Medulla oblongata (tissue), 1 donor: ENCODE measurements at regions not wholly inside any gene's neighbourhood (a gene's known extent, or its start where the extent isn't known, plus 50 kb on each side); places are given as distances from the start of the nearest gene placed in this dataset.

Experiments
- DNase-seq: peaks from one replicate; pipeline ENCODE4 v3.0.0-alpha.2; 2015; ENCODE audit errors: extremely low spot score

- DNase-seq, result no peak
These were observed 74.1 kb upstream of the MC3R start for GRCh38 chr20:56174416-56174815.

GRCh38 chr20:56175884-56176283 lies 72.6 kb upstream of the MC3R start:
- no peak for DNase-seq

- DNase-seq, result no peak
These were observed 70.3 kb upstream of the MC3R start for GRCh38 chr20:56178219-56178618.

- DNase-seq, result no peak
These were observed 69.5 kb upstream of the MC3R start for GRCh38 chr20:56179051-56179450.

GRCh38 chr20:56181583-56181982 lies 66.9 kb upstream of the MC3R start:
- DNase-seq, result no peak

GRCh38 chr20:56187534-56188165 lies 60.9 kb upstream of the MC3R start:
- DNase-seq, result peak; percentile 41

GRCh38 chr20:56194042-56194441 lies 54.5 kb upstream of the MC3R start:
- DNase-seq, result no peak

GRCh38 chr20:56195946-56196345 lies 52.6 kb upstream of the MC3R start:
- DNase-seq, result no peak
